ENCODE measurements at regions not wholly inside any gene's neighbourhood (a gene's known extent, or its start where the extent isn't known, plus 50 kb on each side); places are given as distances from the start of the nearest gene placed in this dataset.

- no peaks in the 10 kb centered on the region for H3K36me3 ChIP-seq (replicated peaks; ENCODE audit: control insufficient read depth, insufficient read depth, low read length)
- H3K4me3 ChIP-seq (ENCODE audit: insufficient read depth, low read depth, low read length) = no peak overlapping the region
- DNase-seq = no peak
- H3K27me3 ChIP-seq (ENCODE audit: control insufficient read depth, insufficient read depth, low read length) = no peaks in the 10 kb centered on the region
Observed at GRCh38 chr6:137434640-137435039, 59.6 kb downstream of the OLIG3 start.

- no peaks in the 10 kb centered on the region for H3K27me3 ChIP-seq (ENCODE audit: control insufficient read depth, insufficient read depth, low read length)
- DNase-seq = no peak
- no peak overlapping the region for H3K4me3 ChIP-seq (ENCODE audit: insufficient read depth, low read depth, low read length)
- no peaks in the 10 kb centered on the region for H3K36me3 ChIP-seq (replicated peaks; ENCODE audit: control insufficient read depth, insufficient read depth, low read length)
Observed at GRCh38 chr6:137432054-137432611, 62.1 kb downstream of the OLIG3 start.

GRCh38 chr6:137430954-137431353 is 63.2 kb downstream of the OLIG3 start:
- H3K36me3 ChIP-seq (replicated peaks; ENCODE audit: control insufficient read depth, insufficient read depth, low read length) = no peaks in the 10 kb centered on the region
- DNase-seq = no peak
- H3K4me3 ChIP-seq (ENCODE audit: insufficient read depth, low read depth, low read length) = no peak overlapping the region
- H3K27me3 ChIP-seq (ENCODE audit: control insufficient read depth, insufficient read depth, low read length) = no peaks in the 10 kb centered on the region; the same call in 1 of the 2 replicates

GRCh38 chr6:137427656-137428290 is 66.4 kb downstream of the OLIG3 start:
- no peak for DNase-seq
- no peak overlapping the region for H3K4me3 ChIP-seq (ENCODE audit: insufficient read depth, low read depth, low read length)

GRCh38 chr6:137426007-137426689 is 68.0 kb downstream of the OLIG3 start:
- DNase-seq = no peak
- Histone ChIP-seq H3K4me3 (ENCODE audit: insufficient read depth, low read depth, low read length) (no peak overlapping the region), H3K36me3 (replicated peaks; ENCODE audit: control insufficient read depth, insufficient read depth, low read length) (no peaks in the 10 kb centered on the region), H3K27me3 (ENCODE audit: control insufficient read depth, insufficient read depth, low read length) (no peaks in the 10 kb centered on the region; the same call in 1 of the 2 replicates)

More at GRCh38 chr6:137427656-137428290, 66.4 kb downstream of the OLIG3 start:
- no peaks in the 10 kb centered on the region; the same call in 1 of the 2 replicates for H3K27me3 ChIP-seq (ENCODE audit: control insufficient read depth, insufficient read depth, low read length)
- H3K36me3 ChIP-seq (replicated peaks; ENCODE audit: control insufficient read depth, insufficient read depth, low read length) = no peaks in the 10 kb centered on the region

GRCh38 chr6:137424251-137424650 is 69.9 kb downstream of the OLIG3 start:
- Histone ChIP-seq H3K36me3 (replicated peaks; ENCODE audit: control insufficient read depth, insufficient read depth, low read length) (no peaks in the 10 kb centered on the region), H3K4me3 (ENCODE audit: insufficient read depth, low read depth, low read length) (no peak overlapping the region), H3K27me3 (ENCODE audit: control insufficient read depth, insufficient read depth, low read length) (no peaks in the 10 kb centered on the region; the same call in 1 of the 2 replicates)
- DNase-seq = no peak

- Histone ChIP-seq H3K27me3 (ENCODE audit: control insufficient read depth, insufficient read depth, low read length) (no peaks in the 10 kb centered on the region; the same call in 1 of the 2 replicates), H3K4me3 (ENCODE audit: insufficient read depth, low read depth, low read length) (no peak overlapping the region), H3K36me3 (replicated peaks; ENCODE audit: control insufficient read depth, insufficient read depth, low read length) (no peaks in the 10 kb centered on the region)
- peak; percentile 68 for DNase-seq
Observed at GRCh38 chr6:137423451-137424168, 70.6 kb downstream of the OLIG3 start.

GRCh38 chr6:137417396-137417795 is 76.8 kb downstream of the OLIG3 start:
- H3K4me3 ChIP-seq (ENCODE audit: insufficient read depth, low read depth, low read length) = no peak overlapping the region

GRCh38 chr6:137416376-137417109 is 77.7 kb downstream of the OLIG3 start:
- no peaks in the 10 kb centered on the region; the same call in 1 of the 2 replicates for H3K27me3 ChIP-seq (ENCODE audit: control insufficient read depth, insufficient read depth, low read length)
- H3K4me3 ChIP-seq (ENCODE audit: insufficient read depth, low read depth, low read length) = no peak overlapping the region
- no peak for DNase-seq
- no peaks in the 10 kb centered on the region for H3K36me3 ChIP-seq (replicated peaks; ENCODE audit: control insufficient read depth, insufficient read depth, low read length)

More at GRCh38 chr6:137417396-137417795, 76.8 kb downstream of the OLIG3 start:
- no peak for DNase-seq
- no peaks in the 10 kb centered on the region for H3K36me3 ChIP-seq (replicated peaks; ENCODE audit: control insufficient read depth, insufficient read depth, low read length)
- H3K27me3 ChIP-seq (ENCODE audit: control insufficient read depth, insufficient read depth, low read length) = no peaks in the 10 kb centered on the region; the same call in 1 of the 2 replicates

- Histone ChIP-seq H3K4me3 (ENCODE audit: insufficient read depth, low read depth, low read length) (no peak overlapping the region), H3K27me3 (ENCODE audit: control insufficient read depth, insufficient read depth, low read length) (no peaks in the 10 kb centered on the region), H3K36me3 (replicated peaks; ENCODE audit: control insufficient read depth, insufficient read depth, low read length) (no peaks in the 10 kb centered on the region)
- no peak for DNase-seq
Observed at GRCh38 chr6:137415834-137416190, 78.4 kb downstream of the OLIG3 start.

- Histone ChIP-seq H3K4me3 (ENCODE audit: insufficient read depth, low read depth, low read length) (peak overlapping the region; percentile 15; the same call in 1 of the 2 replicates), H3K36me3 (replicated peaks; ENCODE audit: control insufficient read depth, insufficient read depth, low read length) (no peaks in the 10 kb centered on the region), H3K27me3 (ENCODE audit: control insufficient read depth, insufficient read depth, low read length) (no peaks in the 10 kb centered on the region)
- DNase-seq = peak; percentile 41
Observed at GRCh38 chr6:137415127-137415833, 78.9 kb downstream of the OLIG3 start.

- Histone ChIP-seq H3K27me3 (ENCODE audit: control insufficient read depth, insufficient read depth, low read length) (no peaks in the 10 kb centered on the region), H3K36me3 (replicated peaks; ENCODE audit: control insufficient read depth, insufficient read depth, low read length) (no peaks in the 10 kb centered on the region), H3K4me3 (ENCODE audit: insufficient read depth, low read depth, low read length) (no peak overlapping the region)
- DNase-seq = no peak
Observed at GRCh38 chr6:137414599-137414998, 79.6 kb downstream of the OLIG3 start.

- no peak for DNase-seq
- H3K4me3 ChIP-seq (ENCODE audit: insufficient read depth, low read depth, low read length) = no peak overlapping the region
Observed at GRCh38 chr6:137413482-137413881, 80.7 kb downstream of the OLIG3 start.

GRCh38 chr6:137412562-137412961 is 81.6 kb downstream of the OLIG3 start:
- DNase-seq = no peak
- H3K27me3 ChIP-seq (ENCODE audit: control insufficient read depth, insufficient read depth, low read length) = no peaks in the 10 kb centered on the region
- H3K36me3 ChIP-seq (replicated peaks; ENCODE audit: control insufficient read depth, insufficient read depth, low read length) = no peaks in the 10 kb centered on the region
- no peak overlapping the region for H3K4me3 ChIP-seq (ENCODE audit: insufficient read depth, low read depth, low read length)

More at GRCh38 chr6:137413482-137413881, 80.7 kb downstream of the OLIG3 start:
- H3K36me3 ChIP-seq (replicated peaks; ENCODE audit: control insufficient read depth, insufficient read depth, low read length) = no peaks in the 10 kb centered on the region
- H3K27me3 ChIP-seq (ENCODE audit: control insufficient read depth, insufficient read depth, low read length) = no peaks in the 10 kb centered on the region

Data from H7 (cell line).